Gastroesophageal sphincter (tissue), 4 donors: ENCODE measurements at regions not wholly inside any gene's neighbourhood (a gene's known extent, or its start where the extent isn't known, plus 50 kb on each side); places are given as distances from the start of the nearest gene placed in this dataset.
A peak's percentile ranks its signal among the peaks of the same experiment; 100 is the strongest.

Experiments used
- ATAC-seq: fragments of 150-250 bp; one replicate; pipeline ENCODE4 v1.9.1; 2016; ENCODE audit warnings: mild to moderate bottlenecking, moderate library complexity
- H3K27ac ChIP-seq, 4 donors: fragments of 200-600 bp; sonication (generic) in 3 of 4; 1 replicate in 3 of 4; 2 replicates in 1 of 4; pipeline ENCODE4 v1.5.1; 2016 to 2019
- H3K27me3 ChIP-seq: fragments of 200-600 bp; sonication (generic); one replicate; pipeline ENCODE4 v1.5.1; 2019
- H3K36me3 ChIP-seq, 2 donors: fragments of 200-600 bp; sonication (generic); one replicate each; pipeline ENCODE4 v1.5.1; 2019; ENCODE audit warnings: control low read depth in 1 of 2
- H3K4me1 ChIP-seq, 3 donors: fragments of 200-600 bp; sonication (generic); 1 replicate in 2 of 3; 2 replicates in 1 of 3; pipeline ENCODE4 v1.5.1; 2016 to 2019; ENCODE audit warnings: control low read depth in 2 of 3
- H3K4me3 ChIP-seq, 2 donors: fragments of 200-600 bp; sonication (generic); one replicate each; pipeline ENCODE4 v1.5.1; 2019; ENCODE audit warnings: mild to moderate bottlenecking in 1 of 2, moderate library complexity in 1 of 2
- H3K9me3 ChIP-seq, 3 donors: fragments of 200-600 bp; sonication (generic); one replicate each; pipeline ENCODE4 v1.5.1; 2017 to 2019; ENCODE audit warnings: control low read depth in 2 of 3
- CTCF ChIP-seq, 4 experiments: fragments of 200-600 bp in 2 of 4; fragments of 450-650 bp in 2 of 4; sonication (generic) in 1 of 4; IDR thresholded peaks; one replicate each; pipeline ENCODE4 v1.5.1; 2017 to 2019; ENCODE audit warnings: antibody characterized with exemption in 4 of 4, mild to moderate bottlenecking in 2 of 4, moderate library complexity in 2 of 4
- EP300 ChIP-seq: sonication (generic); formaldehyde crosslinking; IDR thresholded peaks from one replicate; pipeline ENCODE4 v1.6.1; 2017; ENCODE audit warnings: antibody characterized with exemption, mild to moderate bottlenecking
- POLR2A ChIP-seq, 2 donors: fragments of 450-650 bp; IDR thresholded peaks; one replicate each; pipeline ENCODE4 v1.6.1; 2017; ENCODE audit warnings: antibody characterized with exemption in 2 of 2, mild to moderate bottlenecking in 2 of 2, moderate library complexity in 1 of 2
- POLR2AphosphoS5 ChIP-seq: sonication (generic); formaldehyde crosslinking; IDR thresholded peaks from one replicate; pipeline ENCODE4 v1.6.1; 2017; ENCODE audit warnings: antibody characterized with exemption
- WGBS, 2 donors: methylation state at CpG; one replicate each; pipeline ENCODE4 v1.1.5; 2018; ENCODE audit warnings: low coverage in 1 of 2; 5-methylcytosine and 5-hydroxymethylcytosine counted together

- no peaks in the 10 kb centered on the region for H3K36me3 ChIP-seq
- H3K4me1 ChIP-seq: peaks cover 0 to 17% (median 6%) of the 10 kb centered on the region in 3 donors
- no peak overlapping the region for H3K4me3 ChIP-seq
- no peaks in the 10 kb centered on the region for H3K9me3 ChIP-seq
- no peak for ATAC-seq
- no peaks in the 10 kb centered on the region for H3K27me3 ChIP-seq
- TF ChIP-seq EP300 (no peak), CTCF (IDR thresholded peaks at IDR 0.05) (no peak), POLR2A (IDR thresholded peaks at IDR 0.05) (no peak), POLR2AphosphoS5 (no peak)
- H3K27ac ChIP-seq: peak overlapping the region; percentile 48 to 71 (median 70)
Measured at GRCh38 chr7:131226514-131226865, 101.2 kb upstream of the MKLN1 start.

GRCh38 chr7:131231381-131232220 lies 96.1 kb upstream of the MKLN1 start:
- ATAC-seq: peak; percentile 66
- Histone ChIP-seq H3K36me3 (no peaks in the 10 kb centered on the region), H3K27me3 (no peaks in the 10 kb centered on the region), H3K4me3 (no peak overlapping the region), H3K9me3 (no peaks in the 10 kb centered on the region), H3K4me1 (peaks cover 0 to 5% (median 0%) of the 10 kb centered on the region in 3 donors), H3K27ac (peak overlapping the region in 3 of 4 donors; percentile 37 to 53 (median 38))
- TF ChIP-seq CTCF (IDR thresholded peaks at IDR 0.05) (no peak), POLR2AphosphoS5 (no peak), POLR2A (IDR thresholded peaks at IDR 0.05) (no peak), EP300 (no peak)
- WGBS, 2 donors: 53 to 75% methylated on average over 6 to 10 of the region's 10 CpGs

- no peak overlapping the region for H3K27ac ChIP-seq
Measured at GRCh38 chr7:131232768-131233167, 94.9 kb upstream of the MKLN1 start.

GRCh38 chr7:131233193-131233592 lies 94.5 kb upstream of the MKLN1 start:
- Histone ChIP-seq H3K36me3 (no peaks in the 10 kb centered on the region), H3K4me1 (peaks cover 0 to 5% (median 0%) of the 10 kb centered on the region in 3 donors), H3K27me3 (no peaks in the 10 kb centered on the region), H3K9me3 (no peaks in the 10 kb centered on the region), H3K27ac (no peak overlapping the region), H3K4me3 (no peak overlapping the region)
- ATAC-seq: no peak
- 95 to 100% methylated on average over 1 to 4 of the region's 4 CpGs for WGBS, 2 donors
- TF ChIP-seq CTCF (IDR thresholded peaks at IDR 0.05) (no peak), EP300 (no peak), POLR2A (IDR thresholded peaks at IDR 0.05) (no peak), POLR2AphosphoS5 (no peak)

More at GRCh38 chr7:131232768-131233167, 94.9 kb upstream of the MKLN1 start:
- no peaks in the 10 kb centered on the region for H3K9me3 ChIP-seq
- H3K4me3 ChIP-seq: no peak overlapping the region
- TF ChIP-seq EP300: no peak
- no peak for TF ChIP-seq POLR2A (IDR thresholded peaks at IDR 0.05)
- TF ChIP-seq POLR2AphosphoS5: no peak
- no peak for TF ChIP-seq CTCF (IDR thresholded peaks at IDR 0.05)
- H3K36me3 ChIP-seq: no peaks in the 10 kb centered on the region
- ATAC-seq: no peak
- H3K4me1 ChIP-seq: peaks cover 0 to 5% (median 0%) of the 10 kb centered on the region in 3 donors
- WGBS, 2 donors: 85 to 86% methylated on average over 6 to 9 of the region's 9 CpGs
- H3K27me3 ChIP-seq: no peaks in the 10 kb centered on the region
